ENCODE measurements at regions not wholly inside any gene's neighbourhood (a gene's known extent, or its start where the extent isn't known, plus 50 kb on each side); places are given as distances from the start of the nearest gene placed in this dataset.

GRCh38 chr15:94008104-94009074 is 223.0 kb upstream of the MCTP2 start:
- H3K27ac ChIP-seq (ENCODE audit: low read depth in 2 of 2, low read length in 2 of 2), result no peak overlapping the region
- H3K27me3 ChIP-seq (ENCODE audit: control insufficient read depth, insufficient read depth, low read length), result no peaks in the 10 kb centered on the region
- TF ChIP-seq, protein P1, sequence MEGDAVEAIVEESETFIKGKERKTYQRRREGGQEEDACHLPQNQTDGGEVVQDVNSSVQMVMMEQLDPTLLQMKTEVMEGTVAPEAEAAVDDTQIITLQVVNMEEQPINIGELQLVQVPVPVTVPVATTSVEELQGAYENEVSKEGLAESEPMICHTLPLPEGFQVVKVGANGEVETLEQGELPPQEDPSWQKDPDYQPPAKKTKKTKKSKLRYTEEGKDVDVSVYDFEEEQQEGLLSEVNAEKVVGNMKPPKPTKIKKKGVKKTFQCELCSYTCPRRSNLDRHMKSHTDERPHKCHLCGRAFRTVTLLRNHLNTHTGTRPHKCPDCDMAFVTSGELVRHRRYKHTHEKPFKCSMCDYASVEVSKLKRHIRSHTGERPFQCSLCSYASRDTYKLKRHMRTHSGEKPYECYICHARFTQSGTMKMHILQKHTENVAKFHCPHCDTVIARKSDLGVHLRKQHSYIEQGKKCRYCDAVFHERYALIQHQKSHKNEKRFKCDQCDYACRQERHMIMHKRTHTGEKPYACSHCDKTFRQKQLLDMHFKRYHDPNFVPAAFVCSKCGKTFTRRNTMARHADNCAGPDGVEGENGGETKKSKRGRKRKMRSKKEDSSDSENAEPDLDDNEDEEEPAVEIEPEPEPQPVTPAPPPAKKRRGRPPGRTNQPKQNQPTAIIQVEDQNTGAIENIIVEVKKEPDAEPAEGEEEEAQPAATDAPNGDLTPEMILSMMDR (IDR thresholded peaks at IDR 0.05; ENCODE audit: borderline replicate concordance, extremely low read depth, insufficient read depth), result no peak
- H3K36me3 ChIP-seq (ENCODE audit: control insufficient read depth in 2 of 3, insufficient read depth in 3 of 3, low read length in 3 of 3), result no peaks in the 10 kb centered on the region
- H3K4me1 ChIP-seq (ENCODE audit: control insufficient read depth in 2 of 3, insufficient read depth in 2 of 3, low read depth in 1 of 3, low read length in 3 of 3), result no peaks in the 10 kb centered on the region
- no peak overlapping the region for H3K9ac ChIP-seq (ENCODE audit: low read length in 3 of 3)
- FAIRE-seq (no peak), DNase-seq (no peak)
- intact Hi-C loops (cut with DNase I), result no loop called here
- H3K9me3 ChIP-seq (ENCODE audit: control insufficient read depth in 2 of 3, insufficient read depth in 1 of 3, low read length in 3 of 3), result no peaks in the 10 kb centered on the region
- no peak overlapping the region for H3K4me3 ChIP-seq (ENCODE audit: low read length in 3 of 3)

DNA sequence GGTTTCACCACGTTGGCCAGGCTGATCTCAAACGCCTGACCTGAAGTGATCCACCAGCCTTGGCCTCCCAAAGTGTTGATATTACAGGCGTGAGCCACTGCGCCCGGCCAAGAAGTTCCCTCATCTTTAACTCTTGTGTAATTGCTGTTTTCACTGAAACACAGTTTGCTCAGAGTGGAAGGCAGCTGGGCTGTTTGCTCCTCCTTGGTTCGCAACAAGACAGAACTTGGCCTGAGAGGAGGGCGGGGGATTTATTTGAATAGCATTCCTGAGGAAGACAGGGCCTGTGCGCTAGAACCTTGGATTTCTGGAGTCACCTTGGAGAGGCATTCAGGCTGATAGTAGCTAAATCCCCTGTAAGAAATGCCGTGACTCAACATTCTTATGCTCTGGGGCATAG is 226.7 kb upstream of the MCTP2 start:
- no peak for DNase-seq
- no peak overlapping the region for H3K9ac ChIP-seq (ENCODE audit: low read length in 3 of 3)
- H3K4me1 ChIP-seq (ENCODE audit: control insufficient read depth in 2 of 3, insufficient read depth in 2 of 3, low read depth in 1 of 3, low read length in 3 of 3), result no peaks in the 10 kb centered on the region
- no peak overlapping the region for H3K4me3 ChIP-seq (ENCODE audit: low read length in 3 of 3)
- no peaks in the 10 kb centered on the region for H3K36me3 ChIP-seq (ENCODE audit: control insufficient read depth in 2 of 3, insufficient read depth in 3 of 3, low read length in 3 of 3)
- H3K27me3 ChIP-seq (ENCODE audit: control insufficient read depth, insufficient read depth, low read length), result no peaks in the 10 kb centered on the region
- no peak for FAIRE-seq
- TF ChIP-seq, protein P1 (IDR thresholded peaks at IDR 0.05; ENCODE audit: borderline replicate concordance, extremely low read depth, insufficient read depth), result no peak
- intact Hi-C loops (cut with DNase I), result no loop called here
- H3K9me3 ChIP-seq (ENCODE audit: control insufficient read depth in 2 of 3, insufficient read depth in 1 of 3, low read length in 3 of 3), result no peaks in the 10 kb centered on the region
- H3K27ac ChIP-seq (ENCODE audit: low read depth in 2 of 2, low read length in 2 of 2), result no peak overlapping the region

GRCh38 chr15:94002041-94002440 is 229.3 kb upstream of the MCTP2 start:
- H3K36me3 ChIP-seq (ENCODE audit: control insufficient read depth in 2 of 3, insufficient read depth in 3 of 3, low read length in 3 of 3), result no peaks in the 10 kb centered on the region
- no peak overlapping the region for H3K9ac ChIP-seq (ENCODE audit: low read length in 3 of 3)
- DNase-seq (no peak), FAIRE-seq (no peak)
- intact Hi-C loops (cut with DNase I), result no loop called here
- H3K4me1 ChIP-seq (ENCODE audit: control insufficient read depth in 2 of 3, insufficient read depth in 2 of 3, low read depth in 1 of 3, low read length in 3 of 3), result no peaks in the 10 kb centered on the region
- TF ChIP-seq, protein P1 (IDR thresholded peaks at IDR 0.05; ENCODE audit: borderline replicate concordance, extremely low read depth, insufficient read depth), result no peak
- H3K9me3 ChIP-seq (ENCODE audit: control insufficient read depth in 2 of 3, insufficient read depth in 1 of 3, low read length in 3 of 3), result no peaks in the 10 kb centered on the region
- no peaks in the 10 kb centered on the region for H3K27me3 ChIP-seq (ENCODE audit: control insufficient read depth, insufficient read depth, low read length)
- no peak overlapping the region for H3K27ac ChIP-seq (ENCODE audit: low read depth in 2 of 2, low read length in 2 of 2)
- no peak overlapping the region for H3K4me3 ChIP-seq (ENCODE audit: low read length in 3 of 3)

Measured in kidney (tissue), 13 donors.